ENCODE measurements at regions not wholly inside any gene's neighbourhood (a gene's known extent, or its start where the extent isn't known, plus 50 kb on each side); places are given as distances from the start of the nearest gene placed in this dataset.

GRCh38 chr6:93749191-93749590 is 329.8 kb upstream of the EPHA7 start:
- TF ChIP-seq EZH2 (IDR thresholded peaks at IDR 0.05; ENCODE audit: insufficient read depth, low read length) = no peak
- TF ChIP-seq, protein P1, sequence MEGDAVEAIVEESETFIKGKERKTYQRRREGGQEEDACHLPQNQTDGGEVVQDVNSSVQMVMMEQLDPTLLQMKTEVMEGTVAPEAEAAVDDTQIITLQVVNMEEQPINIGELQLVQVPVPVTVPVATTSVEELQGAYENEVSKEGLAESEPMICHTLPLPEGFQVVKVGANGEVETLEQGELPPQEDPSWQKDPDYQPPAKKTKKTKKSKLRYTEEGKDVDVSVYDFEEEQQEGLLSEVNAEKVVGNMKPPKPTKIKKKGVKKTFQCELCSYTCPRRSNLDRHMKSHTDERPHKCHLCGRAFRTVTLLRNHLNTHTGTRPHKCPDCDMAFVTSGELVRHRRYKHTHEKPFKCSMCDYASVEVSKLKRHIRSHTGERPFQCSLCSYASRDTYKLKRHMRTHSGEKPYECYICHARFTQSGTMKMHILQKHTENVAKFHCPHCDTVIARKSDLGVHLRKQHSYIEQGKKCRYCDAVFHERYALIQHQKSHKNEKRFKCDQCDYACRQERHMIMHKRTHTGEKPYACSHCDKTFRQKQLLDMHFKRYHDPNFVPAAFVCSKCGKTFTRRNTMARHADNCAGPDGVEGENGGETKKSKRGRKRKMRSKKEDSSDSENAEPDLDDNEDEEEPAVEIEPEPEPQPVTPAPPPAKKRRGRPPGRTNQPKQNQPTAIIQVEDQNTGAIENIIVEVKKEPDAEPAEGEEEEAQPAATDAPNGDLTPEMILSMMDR (IDR thresholded peaks at IDR 0.05; ENCODE audit: insufficient read depth, low read depth, low read length) = no peak

Data from astrocyte (in vitro differentiated cells and primary cell).